Mesothelial cell of epicardium (in vitro differentiated cells): ENCODE measurements at regions not wholly inside any gene's neighbourhood (a gene's known extent, or its start where the extent isn't known, plus 50 kb on each side); places are given as distances from the start of the nearest gene placed in this dataset.

Source experiments
- DNase-seq, 2 experiments: peaks; one replicate each; pipeline ENCODE4 v3.0.0; 2021; ENCODE audit warnings: low spot score in 2 of 2; ENCODE audit not compliant: unreplicated experiment in 2 of 2
- H3K27ac Mint-ChIP-seq: 2 replicates; pipeline ENCODE4 v1.8.0; 2021; ENCODE audit warnings: mixed read lengths
- H3K27me3 Mint-ChIP-seq: 2 replicates; pipeline ENCODE4 v1.8.0; 2021; ENCODE audit warnings: low read depth, mixed read lengths
- H3K36me3 Mint-ChIP-seq: 2 replicates; pipeline ENCODE4 v1.8.0; 2021; ENCODE audit warnings: mixed read lengths
- H3K4me1 Mint-ChIP-seq: 2 replicates; pipeline ENCODE4 v1.8.0; 2021; ENCODE audit warnings: mixed read lengths
- H3K4me3 Mint-ChIP-seq: 2 replicates; pipeline ENCODE4 v1.8.0; 2021; ENCODE audit warnings: mild to moderate bottlenecking, moderate library complexity, mixed read lengths
- H3K9me3 Mint-ChIP-seq: 2 replicates; pipeline ENCODE4 v1.8.0; 2021; ENCODE audit warnings: mixed read lengths
- TF ChIP-seq, protein P1 (sequence below): fragments of 200-600 bp; sonication (generic); IDR thresholded peaks from one replicate; pipeline ENCODE4 v1.5.0; 2021; ENCODE audit warnings: antibody characterized with exemption; ENCODE audit not compliant: unreplicated experiment

DNA sequence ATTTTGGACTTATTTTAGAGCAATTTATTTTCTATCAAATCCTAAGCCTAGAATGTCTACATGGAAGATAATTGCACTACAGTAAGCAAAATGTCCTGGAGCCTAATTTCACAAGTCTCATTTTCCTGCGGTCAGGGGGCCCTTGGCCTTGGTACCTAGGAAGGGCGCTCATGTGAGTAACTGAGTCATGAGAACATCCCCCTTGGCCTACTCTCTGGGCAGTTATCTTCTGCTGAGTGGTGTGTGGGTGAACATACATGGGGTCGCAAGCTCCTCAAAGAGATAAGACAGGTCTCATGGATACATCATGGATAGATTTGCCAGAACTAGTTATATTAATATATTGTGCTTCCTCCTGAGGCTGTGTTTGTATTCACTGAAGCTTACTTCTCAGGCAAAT, 211.2 kb upstream of the MARCKS start:
- peak overlapping the region; percentile 94 for H3K27ac Mint-ChIP-seq

DNA sequence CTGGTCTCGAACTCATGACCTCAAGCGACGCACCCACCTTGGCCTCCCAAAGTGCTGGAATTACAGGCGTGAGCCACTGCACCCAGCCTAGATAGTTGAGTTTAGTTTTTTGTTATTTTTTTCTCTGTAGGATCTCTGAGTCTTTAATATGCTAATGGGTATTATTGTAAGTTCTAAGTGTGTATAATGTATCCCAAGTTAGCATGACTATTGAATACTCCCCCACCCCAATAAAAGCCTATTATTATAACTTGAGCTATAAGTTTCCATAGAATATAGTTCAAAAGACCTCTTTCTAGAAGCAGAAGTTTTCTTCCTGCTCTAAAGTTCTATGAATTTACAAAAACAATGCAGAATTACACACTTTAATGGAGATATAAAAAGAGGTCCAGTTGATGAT, 210.4 kb upstream of the MARCKS start:
- no peaks in the 10 kb centered on the region for H3K9me3 Mint-ChIP-seq

More for the DNA sequence above, 211.2 kb upstream of the MARCKS start:
- no peak for DNase-seq
- H3K4me3 Mint-ChIP-seq = no peak overlapping the region
- H3K27me3 Mint-ChIP-seq = no peaks in the 10 kb centered on the region
- TF ChIP-seq, protein P1, sequence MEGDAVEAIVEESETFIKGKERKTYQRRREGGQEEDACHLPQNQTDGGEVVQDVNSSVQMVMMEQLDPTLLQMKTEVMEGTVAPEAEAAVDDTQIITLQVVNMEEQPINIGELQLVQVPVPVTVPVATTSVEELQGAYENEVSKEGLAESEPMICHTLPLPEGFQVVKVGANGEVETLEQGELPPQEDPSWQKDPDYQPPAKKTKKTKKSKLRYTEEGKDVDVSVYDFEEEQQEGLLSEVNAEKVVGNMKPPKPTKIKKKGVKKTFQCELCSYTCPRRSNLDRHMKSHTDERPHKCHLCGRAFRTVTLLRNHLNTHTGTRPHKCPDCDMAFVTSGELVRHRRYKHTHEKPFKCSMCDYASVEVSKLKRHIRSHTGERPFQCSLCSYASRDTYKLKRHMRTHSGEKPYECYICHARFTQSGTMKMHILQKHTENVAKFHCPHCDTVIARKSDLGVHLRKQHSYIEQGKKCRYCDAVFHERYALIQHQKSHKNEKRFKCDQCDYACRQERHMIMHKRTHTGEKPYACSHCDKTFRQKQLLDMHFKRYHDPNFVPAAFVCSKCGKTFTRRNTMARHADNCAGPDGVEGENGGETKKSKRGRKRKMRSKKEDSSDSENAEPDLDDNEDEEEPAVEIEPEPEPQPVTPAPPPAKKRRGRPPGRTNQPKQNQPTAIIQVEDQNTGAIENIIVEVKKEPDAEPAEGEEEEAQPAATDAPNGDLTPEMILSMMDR = no peak
- peaks cover 55% of the 10 kb centered on the region for H3K4me1 Mint-ChIP-seq
- no peaks in the 10 kb centered on the region for H3K36me3 Mint-ChIP-seq
- no peaks in the 10 kb centered on the region for H3K9me3 Mint-ChIP-seq

GRCh38 chr6:113647143-113647889, 209.8 kb upstream of the MARCKS start:
- DNase-seq = no peak
- Mint-ChIP-seq H3K4me3 (no peak overlapping the region), H3K36me3 (no peaks in the 10 kb centered on the region), H3K4me1 (peaks cover 58% of the 10 kb centered on the region), H3K27ac (no peak overlapping the region), H3K9me3 (no peaks in the 10 kb centered on the region), H3K27me3 (no peaks in the 10 kb centered on the region)
- TF ChIP-seq, protein P1 = no peak

More for the DNA sequence above, 210.4 kb upstream of the MARCKS start:
- TF ChIP-seq, protein P1 = no peak
- no peaks in the 10 kb centered on the region for H3K36me3 Mint-ChIP-seq
- no peak overlapping the region for H3K4me3 Mint-ChIP-seq
- H3K27ac Mint-ChIP-seq = no peak overlapping the region
- H3K27me3 Mint-ChIP-seq = no peaks in the 10 kb centered on the region
- DNase-seq = no peak
- H3K4me1 Mint-ChIP-seq = peaks cover 57% of the 10 kb centered on the region

DNA sequence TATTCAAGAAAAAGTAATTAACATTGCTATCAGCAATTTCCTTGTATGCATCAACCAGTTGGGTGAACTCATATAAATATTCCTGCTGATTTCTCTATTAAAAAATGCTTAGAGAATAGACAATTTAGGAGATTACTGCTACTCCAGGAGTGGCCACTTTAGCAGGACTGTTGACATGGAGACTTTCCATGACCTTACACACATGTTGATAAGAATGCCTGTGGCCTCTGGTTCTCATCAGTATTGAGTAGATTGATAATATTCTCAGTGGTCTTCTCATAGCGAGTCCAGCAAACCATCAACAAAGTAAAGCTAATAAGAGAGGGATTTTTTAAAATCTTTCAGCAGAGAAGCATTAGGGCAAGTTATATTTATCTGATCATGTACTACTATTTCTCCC, 208.4 kb upstream of the MARCKS start:
- Mint-ChIP-seq H3K4me1 (peaks cover 44% of the 10 kb centered on the region), H3K27me3 (no peaks in the 10 kb centered on the region), H3K9me3 (peaks cover 7% of the 10 kb centered on the region), H3K36me3 (no peaks in the 10 kb centered on the region), H3K4me3 (no peak overlapping the region), H3K27ac (peak overlapping the region; percentile 21)
- no peak for DNase-seq
- TF ChIP-seq, protein P1 = no peak

DNA sequence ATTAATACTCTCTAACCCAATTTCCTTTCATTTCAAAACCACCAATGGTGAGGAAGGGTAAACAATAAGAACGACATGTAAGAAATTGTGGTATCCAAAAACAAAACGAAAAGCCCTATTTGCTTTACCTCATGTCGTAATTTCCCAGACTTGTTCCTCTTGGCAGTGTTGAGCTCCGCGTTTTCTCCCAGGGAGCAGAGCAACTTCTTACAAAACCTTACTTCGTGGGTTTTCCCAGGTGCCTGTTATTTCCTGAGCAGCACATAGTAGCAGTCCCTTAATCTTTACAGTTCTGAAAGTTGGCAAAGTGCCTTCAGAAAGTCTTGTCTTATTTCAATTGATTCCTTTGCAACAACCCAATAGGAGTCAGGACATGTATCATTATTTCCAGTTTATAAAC, 207.9 kb upstream of the MARCKS start:
- H3K36me3 Mint-ChIP-seq = no peaks in the 10 kb centered on the region

More for the DNA sequence above, 207.9 kb upstream of the MARCKS start:
- no peak overlapping the region for H3K4me3 Mint-ChIP-seq
- TF ChIP-seq, protein P1 = no peak
- DNase-seq = no peak
- H3K9me3 Mint-ChIP-seq = peaks cover 7% of the 10 kb centered on the region
- H3K4me1 Mint-ChIP-seq = peaks cover 39% of the 10 kb centered on the region
- H3K27me3 Mint-ChIP-seq = no peaks in the 10 kb centered on the region
- H3K27ac Mint-ChIP-seq = peak overlapping the region; percentile 45
